GM19193 (cell line): ENCODE measurements at regions not wholly inside any gene's neighbourhood (a gene's known extent, or its start where the extent isn't known, plus 50 kb on each side); places are given as distances from the start of the nearest gene placed in this dataset.

Experiments used
- POLR2A ChIP-seq: IDR thresholded peaks from 4 replicates; pipeline ENCODE4 v1.6.1; 2011; ENCODE audit not compliant: insufficient read depth, insufficient read length; ENCODE audit errors: extremely low read depth

DNA sequence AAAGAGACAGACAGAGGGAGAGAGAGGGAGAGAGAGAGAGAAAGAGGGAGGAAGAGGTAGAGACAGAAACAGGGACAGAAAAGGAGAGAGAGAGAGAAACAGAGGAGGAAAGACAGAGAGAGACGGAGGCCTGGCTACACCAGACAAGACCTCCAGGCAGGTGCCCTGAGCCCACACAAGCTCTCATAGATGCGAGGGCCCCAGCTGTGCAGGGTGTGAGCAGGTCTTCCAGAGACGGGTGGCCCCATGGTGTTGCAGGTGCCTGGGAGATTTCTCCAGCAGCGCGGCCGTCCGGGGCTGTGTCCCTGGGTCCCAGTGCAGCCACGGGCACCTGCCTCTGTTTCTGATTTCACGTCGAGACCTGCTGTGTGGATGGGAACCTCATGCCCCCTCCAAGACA, 253.0 kb downstream of the SHOX start:
- TF ChIP-seq POLR2A = no peak

DNA sequence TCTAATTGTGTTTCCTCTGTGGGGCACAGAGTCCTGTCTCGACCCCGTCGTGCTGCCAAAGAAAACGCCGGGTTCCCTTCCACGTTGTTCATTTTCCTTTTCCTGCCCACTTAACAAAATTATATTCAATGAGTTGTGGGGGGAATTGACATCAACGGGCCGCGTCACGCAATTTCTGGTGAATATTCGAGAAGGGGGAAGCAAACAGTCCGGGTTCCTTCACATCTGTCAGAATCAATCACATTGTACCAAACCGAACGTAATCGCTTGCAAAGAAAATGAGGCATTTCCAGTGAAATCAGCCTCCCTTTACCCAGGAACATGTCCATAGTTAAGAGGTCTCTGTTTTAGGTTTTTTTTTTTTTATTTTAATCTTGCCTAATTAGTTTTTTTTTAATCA, 243.5 kb downstream of the SHOX start:
- TF ChIP-seq POLR2A = no peak

GRCh38 chrX:873016-873415, 242.4 kb downstream of the SHOX start:
- TF ChIP-seq POLR2A = no peak

DNA sequence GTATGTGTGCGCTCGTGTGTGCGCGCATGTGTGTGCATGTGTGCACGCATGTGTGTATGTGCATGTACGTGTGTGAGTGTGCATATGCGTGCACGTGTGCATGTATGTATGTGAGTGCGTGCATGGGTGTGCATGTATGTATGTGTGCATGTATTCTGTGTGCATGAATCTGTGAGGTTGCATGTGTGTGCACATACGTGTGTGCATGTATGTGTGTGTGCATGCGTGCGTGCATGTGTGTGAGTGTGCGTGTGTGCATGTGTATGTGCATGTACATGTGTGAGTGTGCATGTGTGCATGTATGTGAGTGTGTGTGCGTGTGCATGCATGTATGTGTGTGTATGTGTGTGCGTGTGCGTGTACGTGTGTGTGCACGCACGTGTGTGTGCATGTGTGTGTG, 241.5 kb downstream of the SHOX start:
- no peak for TF ChIP-seq POLR2A

DNA sequence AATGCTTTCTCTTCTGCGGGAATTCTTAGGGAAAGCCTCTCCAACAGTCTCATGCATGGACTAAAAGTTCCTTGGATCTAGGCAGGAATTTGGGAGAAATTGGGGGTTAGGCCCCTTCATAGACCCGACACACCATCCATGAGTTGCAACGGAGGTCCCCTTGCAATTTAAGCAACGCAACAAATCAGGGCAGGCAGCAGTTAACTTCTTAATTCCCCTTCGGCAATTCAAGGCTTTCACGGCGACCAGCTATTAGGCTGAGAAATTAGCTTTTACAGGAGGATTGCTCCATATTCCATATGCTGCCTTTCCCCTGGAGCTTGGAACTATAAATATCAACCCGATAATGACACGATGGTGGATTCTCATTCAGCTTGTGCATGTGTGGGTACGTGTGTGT, 241.0 kb downstream of the SHOX start:
- TF ChIP-seq POLR2A = no peak

DNA sequence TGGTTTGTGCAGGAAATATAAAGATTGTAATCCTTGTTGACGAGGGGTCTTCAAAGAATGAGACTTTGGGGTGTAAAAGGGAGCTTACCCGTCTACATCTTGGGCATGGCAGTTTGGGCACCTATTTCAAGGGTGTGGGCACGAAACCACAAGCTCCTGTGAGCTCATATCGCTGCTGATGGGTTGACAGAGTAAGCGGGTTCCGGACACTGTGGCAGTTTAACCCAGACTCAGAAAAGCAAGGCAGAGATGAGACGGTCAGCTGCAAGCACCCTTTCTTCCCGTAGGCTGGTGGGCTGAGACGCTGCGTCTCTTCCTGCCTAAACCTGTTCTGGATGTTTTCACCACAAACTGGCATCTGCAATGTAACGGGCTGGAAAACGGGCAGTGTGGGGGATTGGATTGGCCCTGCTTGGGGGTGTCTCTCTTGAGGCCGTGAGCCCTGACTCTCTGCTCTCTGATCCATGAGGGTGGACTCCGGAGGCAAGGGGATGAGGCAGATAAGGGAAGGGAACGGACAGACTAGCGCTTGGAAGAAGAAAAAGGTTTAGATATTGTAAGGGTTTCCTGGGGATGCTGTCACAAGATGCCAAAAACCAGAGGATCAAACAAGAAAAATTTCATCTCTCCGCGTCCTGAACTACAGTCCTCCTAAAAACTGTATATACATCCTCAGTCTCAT, 237.5 kb downstream of the SHOX start:
- no peak for TF ChIP-seq POLR2A

- TF ChIP-seq POLR2A = no peak
Measured at GRCh38 chrX:867502-867901, 236.9 kb downstream of the SHOX start.

GRCh38 chrX:866441-866990, 235.9 kb downstream of the SHOX start:
- no peak for TF ChIP-seq POLR2A

DNA sequence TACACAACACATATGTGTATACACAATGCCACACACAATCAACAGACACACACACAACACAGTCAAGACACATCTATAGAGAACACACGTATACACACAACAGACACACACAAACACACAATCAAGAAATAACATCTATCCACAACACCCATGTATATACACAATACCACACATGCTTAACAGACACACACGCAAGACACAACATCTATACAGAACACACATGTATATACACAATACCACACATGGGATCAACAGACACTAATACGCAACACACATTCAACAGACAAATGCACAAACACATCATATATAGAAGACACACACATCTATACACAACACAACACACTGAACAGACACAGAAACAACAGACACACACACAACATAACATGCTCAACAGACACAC, 234.8 kb downstream of the SHOX start:
- no peak for TF ChIP-seq POLR2A

DNA sequence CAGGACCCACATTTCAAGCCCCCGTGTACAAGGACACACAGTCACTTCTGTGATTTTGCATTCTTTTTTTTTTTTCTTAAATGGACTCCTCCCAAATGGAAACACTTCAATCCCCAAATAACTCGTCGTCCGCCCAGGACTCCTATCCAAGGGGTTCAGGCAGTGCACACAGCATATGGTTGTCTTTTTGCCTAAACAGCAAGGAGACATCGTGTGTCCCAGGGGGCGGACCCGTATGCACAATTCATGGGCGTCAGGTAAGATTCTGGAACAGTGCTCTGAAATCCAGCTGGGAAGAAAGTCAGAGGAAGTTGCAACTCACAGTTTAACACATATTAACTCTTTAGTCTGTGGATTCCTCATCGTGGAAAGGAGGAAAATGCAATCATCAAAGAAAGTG, 231.3 kb downstream of the SHOX start:
- no peak for TF ChIP-seq POLR2A

GRCh38 chrX:861340-861890, 230.8 kb downstream of the SHOX start:
- TF ChIP-seq POLR2A = no peak

- no peak for TF ChIP-seq POLR2A
Measured at GRCh38 chrX:859329-859728, 228.7 kb downstream of the SHOX start.

DNA sequence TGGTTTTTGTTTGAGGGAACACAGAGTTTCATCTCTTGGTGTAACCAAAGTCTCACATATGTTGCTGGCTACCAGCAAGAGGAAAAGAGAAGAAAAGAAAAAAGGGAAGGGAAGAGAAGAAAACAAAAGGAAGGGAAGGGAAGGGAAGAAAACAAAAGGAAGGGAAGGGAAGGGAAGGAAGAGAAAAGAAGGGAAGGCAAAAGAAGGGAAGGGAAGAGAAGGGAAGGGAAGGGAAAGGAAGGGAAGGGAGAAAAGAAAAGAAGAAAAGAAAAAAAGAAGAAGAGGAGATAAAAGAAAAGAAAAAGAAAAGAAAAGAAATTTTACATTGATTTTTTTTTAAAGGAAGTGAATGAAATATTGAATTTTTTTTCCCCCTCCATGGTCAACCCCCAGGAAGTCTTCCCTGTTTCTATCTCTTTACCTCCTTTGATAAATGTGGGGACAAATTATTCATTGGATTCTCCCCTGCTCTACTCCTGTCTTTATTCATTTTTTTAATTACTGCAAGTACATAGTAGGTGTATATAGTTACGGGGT, 228.0 kb downstream of the SHOX start:
- TF ChIP-seq POLR2A = no peak

DNA sequence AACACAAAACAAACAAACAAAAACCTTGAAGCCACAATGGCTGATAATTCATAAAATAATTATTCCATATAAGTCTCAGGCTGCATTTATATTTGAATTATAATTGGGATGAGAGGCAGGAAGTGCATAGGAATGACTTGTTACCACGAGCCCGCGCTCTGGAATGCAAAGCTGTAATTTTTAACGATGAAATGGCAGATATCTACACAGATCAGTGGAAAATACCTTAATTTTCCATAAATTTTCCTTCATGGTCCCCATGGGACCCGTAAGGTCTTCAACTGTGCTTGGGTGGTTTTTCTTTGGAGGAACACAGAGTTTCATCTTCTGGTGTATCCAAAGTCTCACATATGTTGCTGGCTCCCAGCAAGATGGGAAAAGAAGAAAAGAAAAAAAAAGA, 226.8 kb downstream of the SHOX start:
- TF ChIP-seq POLR2A = no peak

- no peak for TF ChIP-seq POLR2A
Measured at GRCh38 chrX:856566-857290, 226.1 kb downstream of the SHOX start.

GRCh38 chrX:853304-853703, 222.7 kb downstream of the SHOX start:
- TF ChIP-seq POLR2A = no peak

DNA sequence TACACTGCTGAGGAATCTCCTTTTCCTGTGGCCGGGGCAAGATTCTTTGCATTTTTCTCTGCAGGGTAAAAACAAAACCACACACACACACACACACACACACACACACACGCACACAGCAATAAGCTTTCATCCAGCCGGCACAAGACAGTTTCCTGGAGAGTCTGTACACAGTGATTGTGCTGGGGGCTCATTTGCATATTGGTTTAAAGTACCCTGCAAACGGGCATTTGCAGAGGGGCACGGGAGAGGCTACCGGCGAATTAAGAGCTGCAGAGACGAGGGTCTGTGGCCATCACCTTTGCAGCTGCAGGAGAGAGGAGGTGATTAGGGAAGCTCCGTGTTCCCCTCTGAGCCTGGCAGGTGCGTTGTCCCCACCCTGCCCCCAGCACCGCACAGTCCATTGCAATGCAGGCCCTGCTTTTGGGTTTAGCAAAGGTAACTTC, 219.9 kb downstream of the SHOX start:
- no peak for TF ChIP-seq POLR2A

- no peak for TF ChIP-seq POLR2A
Measured at GRCh38 chrX:848386-848785, 217.8 kb downstream of the SHOX start.
